Keratinocyte (primary cell): ENCODE measurements at regions not wholly inside any gene's neighbourhood (a gene's known extent, or its start where the extent isn't known, plus 50 kb on each side); places are given as distances from the start of the nearest gene placed in this dataset.

ENCODE experiments used
- CTCF ChIP-seq, 3 experiments: IDR thresholded peaks in 1 of 3; conservative IDR thresholded peaks in 1 of 3; optimal IDR thresholded peaks in 1 of 3; 2 replicates in 2 of 3; 3 replicates in 1 of 3; pipeline versions ENCODE3 to v1.5.1; 2011; ENCODE audit warnings: low read length in 3 of 3, mild to moderate bottlenecking in 3 of 3, moderate library complexity in 2 of 3, control low read depth in 1 of 3, inconsistent platforms in 1 of 3; ENCODE audit not compliant: insufficient read depth in 2 of 3; ENCODE audit errors: extremely low read depth in 1 of 3
- EZH2 ChIP-seq: IDR thresholded peaks from one replicate; pipeline ENCODE4 v1.6.1; 2012; ENCODE audit warnings: inconsistent platforms, mild to moderate bottlenecking, low read length, moderate library complexity

- TF ChIP-seq EZH2, result no peak
- TF ChIP-seq CTCF (optimal IDR thresholded peaks at IDR 0.05 in 1 of 3, IDR thresholded peaks at IDR 0.05 in 1 of 3, conservative IDR thresholded peaks at IDR 0.05 in 1 of 3; ENCODE audit: extremely low read depth in 1 of 3, insufficient read depth in 2 of 3, low read length in 3 of 3), result no peak
Measured at GRCh38 chr10:44742248-44742647, 168.9 kb upstream of the TMEM72 start.
